ENCODE measurements at regions not wholly inside any gene's neighbourhood (a gene's known extent, or its start where the extent isn't known, plus 50 kb on each side); places are given as distances from the start of the nearest gene placed in this dataset.

DNA sequence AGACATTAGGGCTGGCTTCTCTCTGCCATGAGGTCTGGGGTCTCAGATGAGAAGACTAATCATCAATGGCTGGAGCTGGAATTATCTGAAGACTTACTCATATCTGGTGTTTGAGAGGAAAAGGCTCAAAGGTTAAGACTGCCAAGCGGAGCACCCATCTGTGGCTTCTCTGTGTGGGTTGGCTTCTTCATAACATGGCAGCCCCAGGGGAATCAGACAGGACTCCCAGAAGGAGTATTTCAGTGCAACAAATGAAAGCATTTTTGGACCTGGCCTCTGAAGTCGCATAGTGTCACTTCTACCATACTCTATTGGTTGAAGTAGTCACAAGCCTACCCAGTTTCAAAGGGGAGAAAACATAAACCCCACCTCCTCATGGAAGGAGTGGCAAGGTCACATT is 171.8 kb upstream of the KRR1 start:
- TF ChIP-seq GATA2 (IDR thresholded peaks at IDR 0.05; ENCODE audit: low read depth, low read length) = no peak
- TF ChIP-seq GATA3 (IDR thresholded peaks at IDR 0.05; ENCODE audit: low read depth, low read length) = no peak

All from SH-SY5Y (cell line).